NCI-H526 (cell line): ENCODE measurements at regions not wholly inside any gene's neighbourhood (a gene's known extent, or its start where the extent isn't known, plus 50 kb on each side); places are given as distances from the start of the nearest gene placed in this dataset.
"Not testable (repeated sequence)": the region's sequence is repeated elsewhere in the genome, so short reads cannot be mapped to it uniquely, and the experiment has no call there.

Experiments used
- DNase-seq, 2 experiments: peaks; one replicate each; lab custom pipeline; 2025; lab: John Stamatoyannopoulos, UW

DNA sequence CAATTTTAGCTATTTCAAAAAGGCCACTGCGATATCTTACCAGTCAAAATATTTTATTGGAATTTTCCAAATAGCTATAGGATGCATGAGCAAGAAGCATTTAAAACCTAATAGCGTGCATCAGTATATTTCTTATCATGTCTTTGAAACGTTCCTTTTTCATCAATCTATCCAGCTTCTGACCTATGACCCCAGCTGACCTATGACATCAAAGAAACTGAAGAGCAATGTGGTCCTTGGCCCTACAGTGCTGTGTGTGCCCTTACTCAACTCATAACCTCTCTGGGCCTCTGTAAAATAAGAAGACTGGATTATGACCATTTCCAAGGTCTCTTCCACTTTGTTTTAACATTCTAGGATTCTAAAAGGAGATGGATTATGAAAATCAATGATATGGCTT, 118.2 kb downstream of the ZNF22 start:
- DNase-seq, result no peak

DNA sequence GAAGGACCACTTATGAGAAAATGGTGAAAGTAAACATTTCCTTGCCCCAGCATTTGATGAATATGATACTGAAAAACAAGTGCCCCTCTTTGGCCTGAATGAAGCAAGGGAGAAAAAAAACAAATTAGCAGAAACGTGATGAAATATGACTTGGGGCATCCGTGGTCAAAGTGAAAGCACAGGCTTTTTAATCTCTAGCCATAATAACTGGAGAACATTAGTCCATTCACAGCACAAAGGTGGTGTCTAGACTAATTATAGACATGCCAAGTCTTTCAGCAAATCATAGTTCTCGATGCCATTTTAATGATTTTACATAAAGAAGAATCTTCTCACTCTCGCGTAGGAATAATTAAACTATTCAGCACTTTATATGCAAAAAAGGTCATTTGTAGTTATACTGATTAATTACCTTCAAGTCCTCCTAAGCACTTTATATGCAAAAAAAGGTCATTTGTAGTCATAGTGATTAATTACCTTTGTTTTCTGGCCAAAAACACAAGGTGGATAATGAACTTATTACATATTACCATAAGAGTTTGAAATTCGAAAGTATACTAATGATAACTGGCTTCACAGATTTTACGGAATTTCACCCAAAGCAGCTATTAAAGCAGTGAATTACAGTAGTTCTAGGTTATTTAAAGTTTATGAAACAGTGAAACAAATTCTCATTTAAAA, 121.6 kb downstream of the ZNF22 start:
- not testable (repeated sequence) for DNase-seq

DNA sequence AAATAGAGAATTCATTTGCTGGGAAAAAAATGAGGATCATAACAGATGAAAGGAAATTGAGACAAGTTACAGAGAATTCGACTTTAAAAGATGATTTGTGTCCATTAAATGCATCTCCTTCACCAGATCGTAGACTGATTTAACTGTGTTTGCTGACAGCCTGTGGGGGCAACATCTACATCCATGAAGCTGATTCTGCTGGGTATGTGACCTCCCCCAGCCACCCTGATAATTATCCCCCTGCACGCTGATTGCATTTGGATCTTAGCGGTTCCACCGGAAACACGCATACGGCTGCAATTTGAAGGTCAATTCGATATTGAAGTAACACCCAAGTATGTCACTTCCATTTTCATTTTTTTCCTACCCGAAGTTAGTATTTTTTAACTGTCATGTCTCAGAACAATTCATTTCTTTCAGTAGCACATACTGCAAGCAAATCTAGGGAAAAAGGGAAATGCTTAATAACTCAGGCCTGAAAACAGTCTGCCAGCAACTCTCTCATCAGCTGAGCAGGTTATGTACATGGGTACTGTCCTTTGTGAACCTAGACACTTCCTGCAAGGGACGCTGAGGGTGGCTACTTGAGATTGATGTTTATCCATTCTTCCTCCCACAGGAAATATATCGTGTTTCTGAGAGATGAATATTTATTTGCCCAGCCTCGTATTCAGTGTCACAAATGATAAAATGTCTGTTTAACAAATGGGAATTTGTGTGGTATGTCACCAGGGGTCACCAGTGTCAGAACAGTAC, 134.9 kb downstream of the ZNF22 start:
- no peak for DNase-seq

DNA sequence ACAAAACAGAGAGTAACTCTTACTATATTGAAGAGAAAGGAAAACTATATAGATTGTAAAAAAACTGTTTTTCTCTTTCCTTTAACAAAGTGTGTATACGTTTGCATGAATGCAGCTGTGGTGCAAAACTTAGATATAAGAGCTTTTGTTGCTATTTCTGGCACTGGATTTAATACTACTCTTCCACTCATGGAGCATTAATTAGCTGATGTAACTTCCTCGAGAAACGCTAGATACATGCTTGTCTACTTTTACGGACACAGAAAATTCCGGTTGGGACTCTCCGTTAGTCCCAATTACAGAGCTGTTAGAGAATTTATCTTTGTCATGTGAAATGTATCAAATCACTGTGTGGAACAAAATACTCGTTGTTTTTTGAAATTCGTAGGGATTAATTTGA, 135.5 kb downstream of the ZNF22 start:
- no peak for DNase-seq

DNA sequence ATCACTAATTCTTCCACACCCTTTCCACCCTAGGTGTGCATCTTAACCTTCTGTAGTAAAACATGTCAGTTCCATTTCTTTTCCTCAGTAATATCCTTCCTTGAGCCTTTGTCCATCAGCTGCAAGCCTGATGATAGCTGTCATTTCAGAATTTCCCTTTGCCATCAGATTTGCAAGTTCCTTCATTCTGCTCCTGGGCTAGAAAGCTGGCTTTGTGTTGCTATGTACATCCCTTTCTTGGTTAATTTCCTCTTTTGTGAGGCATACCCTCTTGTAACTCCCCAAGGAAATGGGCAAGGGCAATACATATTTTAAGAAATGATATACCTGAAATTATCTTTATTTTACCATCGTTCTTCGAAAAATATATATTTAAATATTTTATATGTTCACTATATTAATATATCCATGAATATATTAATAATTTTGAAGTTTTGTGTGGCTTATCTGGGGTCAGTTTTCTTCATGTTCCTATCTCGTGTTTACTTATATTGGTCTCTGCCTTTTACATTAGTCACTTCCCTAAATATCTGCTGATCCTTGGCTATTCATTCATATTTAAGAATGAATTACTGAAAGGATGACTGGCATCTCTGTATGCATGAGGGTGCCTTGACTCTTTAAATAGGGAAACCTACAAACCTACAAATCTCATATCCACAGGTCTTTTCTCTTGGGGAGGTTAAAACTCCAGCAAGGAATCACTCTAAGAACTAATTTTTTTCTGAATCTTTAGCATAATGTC, 143.8 kb downstream of the ZNF22 start:
- DNase-seq, result no peak

DNA sequence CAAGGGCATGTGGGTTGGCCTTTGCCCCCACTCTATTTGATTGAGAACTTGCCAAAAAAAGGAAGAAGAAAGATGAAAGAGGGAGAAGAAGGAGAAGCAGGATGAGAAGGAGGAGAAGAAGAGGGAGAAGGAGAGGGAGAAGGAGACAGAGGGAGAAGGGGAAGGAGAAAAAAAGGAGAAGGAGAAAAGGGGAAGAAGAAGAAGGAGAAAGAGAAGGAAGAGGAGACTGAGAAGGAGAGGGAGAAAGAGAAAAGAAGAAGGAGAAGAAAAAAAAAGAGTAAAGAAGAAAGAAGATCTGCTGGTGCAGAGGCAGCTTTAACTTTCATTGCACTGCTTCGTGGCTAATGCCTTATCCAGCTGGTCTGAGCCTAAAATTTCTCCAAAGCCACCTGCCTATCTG, 144.4 kb downstream of the ZNF22 start:
- not testable (repeated sequence) for DNase-seq

DNA sequence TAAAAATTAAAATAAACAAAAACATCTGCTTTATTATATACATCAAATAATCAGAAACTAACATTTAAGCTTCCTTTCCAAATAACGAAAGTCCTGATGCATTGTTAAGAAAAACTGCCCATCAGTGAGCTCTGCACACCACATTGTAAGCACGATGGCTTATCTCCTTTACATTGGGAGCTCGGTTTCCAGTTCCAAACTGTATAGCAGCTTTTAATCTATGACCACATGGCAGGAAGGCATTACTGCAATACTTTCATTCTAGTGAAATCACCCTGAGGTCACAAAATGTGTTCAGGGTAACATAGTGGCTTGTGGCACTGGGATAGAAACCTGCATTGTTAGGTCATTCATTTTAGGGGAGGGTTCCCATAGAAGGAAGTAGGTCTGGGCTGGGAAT, 146.3 kb downstream of the ZNF22 start:
- no peak for DNase-seq

DNA sequence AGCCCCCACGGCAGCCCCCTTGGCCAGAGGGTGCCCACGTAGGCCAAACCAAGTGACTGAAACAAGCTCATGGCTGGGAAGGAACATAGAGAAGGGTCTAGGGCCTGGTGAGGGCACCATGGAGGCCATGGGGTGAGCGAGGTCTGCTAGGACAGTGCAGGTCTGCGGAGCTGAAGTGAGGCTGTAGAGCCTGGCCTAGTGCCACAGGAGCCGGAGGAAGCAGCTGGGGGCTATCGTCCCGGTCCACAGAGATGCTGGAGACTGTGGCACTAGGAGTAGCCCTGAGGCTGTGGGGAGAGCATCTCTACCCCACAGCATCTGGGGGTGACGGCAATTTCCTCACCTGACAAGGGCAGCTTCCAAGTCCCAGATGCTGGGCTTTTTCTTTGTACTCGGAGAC, 150.3 kb downstream of the ZNF22 start:
- DNase-seq, result no peak

DNA sequence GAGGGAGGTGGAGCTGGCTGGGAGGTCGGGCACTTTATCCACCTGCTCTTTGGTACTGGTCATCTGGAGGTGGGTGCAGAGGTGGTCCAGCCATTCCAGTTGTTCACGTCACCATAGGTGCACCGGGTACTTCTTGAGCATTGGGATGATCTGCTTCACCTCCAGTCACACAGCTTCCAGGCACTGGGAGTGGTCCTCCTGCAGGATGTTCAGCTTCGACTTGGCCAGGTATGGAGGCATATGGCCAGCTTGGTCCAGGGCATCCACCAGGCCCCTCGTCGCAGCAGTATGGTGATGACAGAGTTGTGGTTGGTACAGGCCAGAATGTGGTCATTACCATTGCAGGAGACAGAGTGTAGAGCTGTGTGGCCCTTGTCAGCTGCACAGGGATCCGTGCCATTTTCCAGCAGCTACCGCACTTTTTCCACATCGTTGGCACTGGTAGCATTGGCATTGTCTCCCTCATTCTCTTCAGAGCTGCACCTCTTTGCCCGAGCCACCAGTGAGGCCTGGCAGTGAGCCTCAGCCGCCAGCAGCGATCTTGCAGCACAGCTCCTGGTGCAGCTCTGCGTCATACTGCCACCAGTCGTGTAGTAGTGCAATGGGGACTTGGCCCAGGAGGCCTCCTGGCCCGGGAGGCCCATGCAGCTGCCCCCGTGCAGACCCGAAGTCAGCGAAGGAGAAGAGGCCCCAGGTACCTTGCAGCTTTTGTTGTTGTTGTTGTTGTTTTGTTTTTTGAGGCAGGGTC, 150.9 kb downstream of the ZNF22 start:
- DNase-seq, result no peak

DNA sequence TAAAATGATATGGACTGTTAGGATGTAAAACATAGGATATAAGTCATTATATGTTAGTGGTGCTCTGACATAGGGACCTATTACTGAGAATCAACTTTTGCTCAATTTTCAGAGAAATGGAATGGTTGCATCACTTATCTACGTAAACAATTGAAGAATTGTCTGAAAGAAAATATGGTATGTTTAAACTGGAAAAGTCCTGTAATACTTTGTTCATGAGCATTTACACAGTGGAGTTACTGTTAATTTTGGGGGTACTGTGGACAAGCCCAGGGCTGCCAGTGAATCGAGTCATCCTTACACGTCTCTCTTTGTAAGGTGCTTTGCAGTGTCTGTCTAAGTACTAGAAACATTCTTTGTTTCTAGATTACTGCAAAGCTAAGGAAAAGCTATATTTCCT, 152.0 kb downstream of the ZNF22 start:
- DNase-seq, result no peak

DNA sequence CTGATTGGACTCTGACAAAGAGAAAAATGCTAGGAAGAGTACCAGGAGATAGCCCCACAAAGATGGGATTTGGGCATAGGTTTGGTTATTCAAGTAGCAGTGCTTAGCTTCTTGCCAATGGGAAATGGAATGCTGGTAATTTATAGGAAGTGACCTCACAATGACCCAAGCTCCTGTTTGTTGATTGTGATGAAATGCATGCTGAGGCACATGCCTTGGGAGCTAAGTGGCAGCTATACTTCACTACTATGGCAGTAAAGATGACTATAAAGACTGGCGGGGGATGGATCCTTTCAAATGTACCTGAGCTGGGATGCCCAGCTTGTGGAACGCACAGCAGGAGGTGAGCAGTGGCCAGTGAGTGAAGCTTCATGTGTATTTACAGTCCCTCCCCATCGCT, 153.8 kb downstream of the ZNF22 start:
- no peak for DNase-seq

DNA sequence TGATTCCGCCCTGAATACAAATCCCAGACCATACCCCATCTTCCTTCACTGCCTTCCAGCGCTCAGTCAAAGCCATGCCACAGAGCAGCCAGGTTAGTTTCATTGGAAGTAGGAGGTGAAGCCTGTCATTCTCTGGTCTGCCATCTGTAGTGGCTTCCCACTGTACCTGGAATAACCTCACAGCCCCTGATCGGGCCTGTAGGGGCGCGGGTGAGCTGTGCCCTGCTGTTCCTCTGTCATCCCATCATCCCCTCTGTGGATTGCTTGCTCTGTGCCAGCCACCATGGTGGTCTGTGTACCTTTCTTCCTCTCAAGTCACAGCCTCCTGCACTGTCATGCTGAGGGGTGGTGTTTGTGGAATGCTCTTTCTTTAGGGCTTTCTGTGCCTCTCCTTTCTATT, 155.1 kb downstream of the ZNF22 start:
- no peak for DNase-seq

DNA sequence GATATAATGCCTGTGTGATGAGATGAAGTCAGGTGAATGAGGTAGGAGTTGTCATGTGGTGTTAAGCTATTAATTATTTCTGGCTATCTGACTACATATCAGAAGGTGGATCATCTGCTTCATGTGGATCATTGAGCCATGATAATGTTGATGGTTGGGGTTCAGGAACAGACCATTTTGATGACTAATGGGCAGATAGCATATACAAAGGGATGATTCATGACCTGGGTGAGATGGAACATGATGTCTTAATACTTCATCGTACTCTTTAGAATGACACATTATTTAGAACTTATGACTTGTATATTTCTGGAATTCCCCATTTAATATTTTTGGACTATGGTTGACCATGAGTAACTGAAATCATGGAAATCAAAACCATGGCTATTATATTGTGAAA, 155.1 kb downstream of the OR13A1 start:
- DNase-seq, result no peak

DNA sequence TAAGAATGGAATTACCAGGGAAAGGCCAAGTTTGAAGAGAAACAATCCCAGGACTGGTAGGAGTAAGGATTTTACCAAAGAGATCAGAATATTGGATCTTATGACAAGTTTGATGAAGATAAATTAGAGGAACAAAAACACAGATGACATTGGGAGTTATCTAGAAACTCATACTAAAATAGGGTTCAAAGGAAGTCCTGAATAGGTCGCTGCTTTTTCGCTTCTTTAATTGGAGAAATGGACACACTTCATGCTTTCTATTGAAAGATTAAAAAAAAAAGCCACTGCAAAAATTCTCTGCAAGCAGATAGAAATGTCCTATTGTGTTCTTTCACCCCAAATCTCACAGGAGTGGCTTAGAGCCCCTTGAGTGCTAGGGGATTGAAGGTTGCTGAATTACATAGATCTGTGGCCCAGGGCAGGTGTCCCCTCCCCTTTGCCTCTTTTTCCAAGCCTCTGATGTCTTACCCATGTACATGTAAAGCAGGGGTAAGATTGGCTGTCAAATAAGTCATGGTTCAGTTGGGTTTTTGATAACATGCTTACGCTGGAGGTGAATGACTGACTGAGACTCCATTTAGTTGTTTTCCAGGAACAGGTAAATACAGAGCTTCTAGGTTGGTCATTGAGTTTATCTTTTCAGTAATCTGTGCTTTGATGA, 152.0 kb downstream of the OR13A1 start:
- no peak for DNase-seq

DNA sequence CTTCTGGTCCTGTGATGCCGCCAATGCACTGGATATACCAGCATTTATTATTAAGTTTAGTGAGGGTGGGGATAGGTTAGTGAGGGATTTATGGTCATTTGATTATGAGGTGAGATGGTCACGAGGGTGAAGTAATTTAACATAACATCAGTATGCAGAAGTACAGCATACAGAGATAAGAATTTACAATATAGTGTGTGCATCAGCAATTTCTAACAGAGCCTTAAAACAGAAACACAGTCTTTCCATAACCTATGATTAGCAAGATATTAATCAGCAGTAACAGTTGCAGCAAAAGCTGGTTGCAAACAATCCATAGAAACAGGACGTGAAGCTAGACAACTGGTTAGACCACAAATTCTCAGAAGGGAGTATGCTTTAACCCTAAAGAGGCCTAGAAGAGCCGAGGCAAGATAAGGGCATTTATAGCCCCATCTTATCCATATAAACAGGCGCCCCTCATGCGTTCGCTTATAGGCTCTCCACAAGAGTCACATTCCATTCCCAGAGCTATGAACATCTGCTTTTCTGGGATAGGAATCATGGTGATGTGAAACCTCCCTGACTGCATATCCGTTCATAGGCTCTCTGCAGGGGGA, 139.8 kb downstream of the OR13A1 start:
- DNase-seq, result not testable (repeated sequence)

DNA sequence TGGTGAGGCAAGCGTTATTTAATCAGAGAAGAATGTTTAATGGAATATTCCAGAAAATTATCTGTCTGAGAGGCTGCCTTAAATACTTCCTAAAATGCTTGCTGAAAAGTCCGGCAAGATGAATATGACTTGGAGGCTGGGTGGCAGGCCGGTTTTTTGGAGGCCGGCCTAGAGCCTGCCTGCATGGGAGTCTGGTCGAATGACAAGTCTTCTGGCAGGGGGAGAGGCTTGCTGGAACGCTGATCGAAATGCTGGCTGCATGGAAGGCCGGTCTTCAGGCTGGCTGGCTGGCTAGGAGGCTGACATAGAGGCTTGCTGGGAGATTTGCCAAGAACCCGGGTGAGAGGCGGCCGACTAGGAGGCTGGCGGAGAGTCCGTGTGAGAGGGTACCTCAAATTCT, 135.7 kb downstream of the OR13A1 start:
- no peak for DNase-seq

DNA sequence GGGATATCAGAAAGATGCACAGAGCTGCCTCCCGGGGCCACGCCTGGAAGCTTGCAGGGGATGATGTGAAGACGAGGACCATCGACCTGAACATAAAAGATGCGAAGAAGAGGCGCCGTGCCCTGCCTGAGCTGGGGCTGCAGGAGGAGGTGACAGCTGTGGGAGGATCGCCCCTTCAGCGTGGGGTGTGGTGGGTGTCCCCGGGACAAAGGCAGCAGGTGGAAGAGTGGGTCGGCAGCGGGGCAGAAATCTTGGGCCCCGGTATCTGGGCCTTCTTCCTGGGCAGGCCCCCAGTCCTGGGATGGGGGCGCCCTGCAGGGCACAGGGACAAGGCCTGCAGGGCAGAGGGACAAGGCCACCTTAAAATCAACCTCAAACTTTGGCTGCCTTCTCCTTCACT, 134.9 kb downstream of the OR13A1 start:
- DNase-seq, result no peak

DNA sequence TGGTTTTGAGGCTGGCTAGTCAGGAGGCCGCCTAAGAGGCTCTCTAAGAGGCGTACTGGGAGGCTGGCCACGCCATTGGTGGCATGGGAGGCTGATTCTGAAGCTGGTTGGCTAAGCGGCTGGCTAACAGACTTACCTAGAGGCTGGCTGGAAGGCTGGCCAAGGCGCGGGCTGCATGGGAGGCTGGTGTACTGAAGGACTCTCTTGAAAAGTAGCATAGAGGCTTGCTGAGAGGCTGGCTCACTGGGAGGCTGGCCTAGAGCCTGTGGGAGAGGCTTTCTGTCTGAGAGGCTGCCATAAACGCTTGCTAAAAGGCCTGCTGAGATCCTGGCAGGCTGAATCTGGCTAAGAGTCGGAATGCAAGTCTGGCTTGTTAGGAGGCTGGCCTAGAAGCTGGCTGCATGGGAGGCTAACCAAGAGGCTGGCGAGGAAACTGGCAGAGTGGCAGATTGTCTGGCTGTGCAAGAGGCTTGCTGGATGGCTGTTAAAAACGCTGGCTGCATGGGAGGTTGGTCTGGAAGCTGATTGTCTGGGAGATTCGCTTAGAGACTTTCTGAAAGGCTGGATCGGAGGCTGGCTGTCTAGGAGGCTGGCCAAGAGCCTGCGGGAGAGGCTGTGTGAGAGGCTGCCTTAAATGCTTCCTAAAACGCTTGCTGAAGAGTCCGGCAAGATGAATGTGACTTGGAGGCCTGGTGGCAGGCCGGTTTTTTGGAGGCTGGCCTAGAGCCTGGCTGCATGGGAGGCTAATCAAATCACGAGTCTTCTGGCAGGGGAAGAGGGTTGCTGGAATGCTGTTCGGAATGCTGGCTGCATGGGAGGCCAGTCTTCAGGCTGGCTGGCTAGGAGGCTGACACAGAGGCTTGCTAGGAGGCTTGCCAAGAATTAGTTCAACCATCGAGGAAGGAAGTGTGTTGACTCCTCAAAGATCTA, 134.2 kb downstream of the OR13A1 start:
- no peak for DNase-seq

DNA sequence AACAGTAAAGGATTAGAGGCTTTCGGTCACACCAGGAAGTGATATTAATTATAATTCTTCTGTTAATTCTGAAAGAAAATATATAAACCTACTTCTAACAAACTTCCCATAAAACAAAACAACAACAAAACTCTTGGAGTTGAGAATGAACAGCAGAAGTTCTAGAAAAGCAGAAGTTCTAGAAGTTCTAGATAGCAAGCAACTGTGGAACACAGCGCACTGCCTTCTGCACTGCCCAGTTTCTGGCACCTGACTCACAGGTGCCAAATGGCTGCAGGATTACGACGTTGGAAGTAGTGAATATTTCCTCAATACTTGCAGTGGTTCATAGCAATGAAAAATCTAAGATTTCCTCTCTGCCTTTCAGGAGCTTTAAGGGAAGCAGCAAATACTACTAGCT, 132.2 kb downstream of the OR13A1 start:
- DNase-seq, result no peak

DNA sequence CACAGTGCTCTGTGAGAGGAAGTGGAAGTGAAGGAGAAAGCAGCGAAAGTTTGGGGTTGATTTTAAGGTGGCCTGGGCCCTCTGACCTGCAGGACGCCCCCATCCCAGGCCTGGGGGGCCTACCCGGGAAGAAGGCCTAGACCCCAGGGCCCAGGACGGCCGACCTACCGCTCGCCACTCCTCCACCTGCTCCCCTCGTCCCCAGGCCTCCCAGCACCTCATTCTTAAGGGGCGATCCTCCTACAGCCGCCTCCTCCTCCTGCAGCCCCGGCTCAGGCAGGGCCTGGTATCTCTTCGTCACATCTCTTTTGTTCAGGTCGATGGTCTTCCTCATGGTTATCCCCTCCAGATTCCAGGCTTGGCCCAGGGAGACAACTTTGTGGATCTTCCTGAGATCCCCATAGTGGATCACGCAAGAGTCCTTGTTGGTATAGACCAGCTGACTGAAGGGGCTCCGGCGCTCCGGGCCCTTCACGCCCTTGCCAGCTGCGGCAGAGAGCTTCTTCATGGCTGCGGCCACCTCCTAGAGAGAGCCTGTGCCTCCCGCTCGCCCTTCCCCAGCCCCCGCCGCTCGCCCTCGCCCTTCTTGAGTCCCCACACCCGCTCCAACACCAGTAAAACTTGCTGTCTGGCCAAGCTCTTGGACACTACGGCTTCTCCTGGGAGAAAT, 117.5 kb downstream of the OR13A1 start:
- DNase-seq, result peak in 1 of 2 experiments; percentile 60
